GM18873 (cell line): ENCODE measurements at regions not wholly inside any gene's neighbourhood (a gene's known extent, or its start where the extent isn't known, plus 50 kb on each side); places are given as distances from the start of the nearest gene placed in this dataset.
"Not testable (repeated sequence)": the region's sequence is repeated elsewhere in the genome, so short reads cannot be mapped to it uniquely, and the experiment has no call there.

Experiments
- ATAC-seq: cut with Tn5 transposase; IDR thresholded peaks from one replicate; pipeline ENCODE4 v1.9.1; 2021; ENCODE audit warnings: mild to moderate bottlenecking, moderate library complexity, moderate number of reproducible peaks; ENCODE audit not compliant: unreplicated experiment, low FRiP score

DNA sequence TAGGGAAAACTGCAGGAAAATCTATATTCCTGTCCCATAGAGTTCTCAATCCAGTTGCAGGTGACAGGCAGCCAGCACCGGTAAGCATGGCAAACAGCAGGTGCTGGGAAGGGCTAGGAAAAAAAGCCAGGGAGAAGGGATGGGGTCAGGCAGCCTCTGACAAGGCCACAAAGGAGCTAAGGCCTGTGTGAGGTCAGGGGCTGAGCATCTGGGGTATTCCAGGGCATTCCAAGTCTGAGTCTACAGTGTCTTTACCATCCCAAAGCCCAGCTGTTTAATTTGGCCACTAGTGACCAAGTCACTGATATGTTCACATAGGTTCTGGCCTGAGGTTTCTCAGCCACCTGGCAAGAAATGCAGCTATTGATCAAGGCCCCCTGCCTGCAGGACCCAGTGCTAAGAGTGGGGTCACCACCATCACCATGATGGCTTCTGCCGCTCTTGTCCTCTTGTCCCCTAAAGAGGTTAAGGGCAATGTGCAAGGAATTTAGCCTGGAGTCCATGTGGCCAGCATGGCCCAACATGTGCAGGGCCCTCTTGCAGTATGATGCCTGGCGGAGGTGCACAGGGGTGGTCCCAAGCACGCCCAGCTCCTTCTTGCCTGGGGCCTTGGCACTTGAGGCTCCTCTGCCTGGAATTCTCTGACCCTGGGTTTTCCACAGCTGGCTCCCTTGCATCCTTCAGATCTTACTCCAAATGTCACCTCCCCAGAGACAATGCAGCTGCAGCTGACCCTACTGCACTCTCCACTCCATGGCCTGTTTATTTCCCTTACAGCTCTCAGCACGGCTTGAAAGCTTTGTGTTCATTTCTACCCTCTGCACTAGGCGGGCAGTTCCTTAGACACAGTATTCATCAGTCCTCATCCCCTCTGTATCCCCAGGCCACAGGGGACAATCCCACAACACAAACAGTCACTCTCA, 213.1 kb downstream of the MSX2 start:
- no peak for ATAC-seq

DNA sequence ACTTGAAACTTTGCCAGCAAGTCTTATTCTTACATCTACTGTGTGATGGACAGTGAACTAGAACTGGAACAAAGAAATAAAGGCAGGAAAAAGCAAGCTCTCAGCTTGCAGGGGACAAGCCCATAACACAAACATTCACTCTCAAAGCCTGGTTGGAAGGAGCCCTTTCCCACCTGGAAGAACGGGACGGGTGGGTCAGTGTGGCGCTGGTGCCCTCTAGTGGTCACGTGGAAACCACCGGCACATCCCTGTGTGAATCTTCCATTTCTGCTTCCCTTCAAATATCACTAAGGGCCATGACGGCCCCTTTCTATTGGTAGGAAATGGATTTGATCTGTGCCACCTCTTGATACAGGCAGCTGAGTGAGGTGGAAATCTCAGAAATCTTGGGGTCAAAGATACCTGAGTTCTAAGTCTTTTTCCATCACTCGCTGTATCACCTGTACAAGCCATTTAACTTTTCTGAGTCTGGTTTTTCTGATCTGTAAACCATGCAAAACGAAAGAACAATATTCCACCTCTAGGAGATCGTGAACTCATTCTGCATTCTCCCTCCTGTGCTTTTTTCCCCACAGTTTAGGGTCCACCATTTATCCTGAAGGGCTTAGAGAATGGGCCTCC, 211.6 kb downstream of the MSX2 start:
- ATAC-seq: no peak

- not testable (repeated sequence) for ATAC-seq
These were observed 206.7 kb downstream of the MSX2 start for GRCh38 chr5:174931033-174931432.

GRCh38 chr5:174925586-174925985, 201.2 kb downstream of the MSX2 start:
- ATAC-seq: no peak

- no peak for ATAC-seq
These were observed 198.6 kb downstream of the MSX2 start for GRCh38 chr5:174922955-174923354.

- ATAC-seq: no peak
These were observed 196.6 kb downstream of the MSX2 start for GRCh38 chr5:174920906-174921550.

GRCh38 chr5:174919351-174919750, 195.0 kb downstream of the MSX2 start:
- no peak for ATAC-seq

DNA sequence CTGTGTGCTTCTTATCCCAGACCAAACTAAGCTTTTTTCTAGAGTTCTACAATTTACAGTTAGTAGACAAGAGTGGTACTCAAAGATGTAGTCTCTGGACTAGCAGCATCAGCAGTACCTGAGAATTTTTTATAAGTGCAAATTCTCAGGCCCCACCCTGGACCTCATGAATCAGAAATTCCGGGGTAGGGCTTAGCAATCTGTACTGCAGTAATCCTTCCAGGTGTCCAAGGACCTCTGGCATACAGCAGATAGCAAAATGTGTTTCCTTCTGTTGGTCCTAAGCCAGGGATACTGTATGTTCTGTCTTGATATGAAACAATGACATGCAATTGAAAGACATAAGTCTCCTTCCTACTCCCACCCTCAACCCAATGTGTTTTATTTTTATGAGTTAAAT, 194.3 kb downstream of the MSX2 start:
- no peak for ATAC-seq

GRCh38 chr5:174917976-174918554, 193.7 kb downstream of the MSX2 start:
- ATAC-seq: no peak

DNA sequence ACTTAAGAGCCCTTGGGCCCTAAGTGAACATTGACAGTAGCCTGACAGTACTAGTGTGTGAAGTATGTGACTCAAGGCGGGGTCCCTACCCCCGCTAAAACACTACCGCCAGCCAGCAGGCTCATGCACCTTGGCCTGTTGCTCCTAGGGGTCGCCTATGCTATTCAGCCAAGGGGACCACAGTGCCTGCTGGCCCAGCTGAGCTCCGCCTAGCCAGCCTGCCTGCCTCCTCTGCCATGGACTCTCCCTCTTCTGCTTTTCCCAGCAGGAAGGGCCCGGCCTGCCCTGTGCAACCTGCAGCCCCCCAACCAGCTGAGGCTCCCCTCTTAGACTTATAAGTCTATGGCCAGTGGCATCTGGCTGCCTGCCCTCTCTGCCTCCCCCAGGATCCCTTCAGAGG, 193.1 kb downstream of the MSX2 start:
- not testable (repeated sequence) for ATAC-seq

DNA sequence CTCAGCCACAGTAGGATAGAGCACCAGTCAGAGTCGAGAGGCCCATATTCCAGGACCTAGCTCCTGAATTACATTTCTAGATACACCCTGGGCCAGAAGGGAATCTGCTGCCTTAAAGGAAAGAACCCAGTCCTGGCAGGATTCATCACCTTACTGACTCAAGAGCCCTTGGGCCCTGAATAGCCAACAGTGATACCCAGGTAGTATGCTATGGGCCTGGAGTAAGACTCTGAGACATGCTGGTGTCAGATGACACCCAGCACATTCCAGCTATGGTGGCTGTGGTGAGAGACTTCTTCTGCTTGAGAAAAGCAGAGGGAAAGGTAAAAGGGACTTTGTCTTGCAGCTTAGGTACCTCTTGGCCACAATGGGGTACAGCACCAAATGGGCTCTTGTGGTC, 192.5 kb downstream of the MSX2 start:
- not testable (repeated sequence) for ATAC-seq

GRCh38 chr5:174916227-174916626, 191.8 kb downstream of the MSX2 start:
- ATAC-seq: no peak

DNA sequence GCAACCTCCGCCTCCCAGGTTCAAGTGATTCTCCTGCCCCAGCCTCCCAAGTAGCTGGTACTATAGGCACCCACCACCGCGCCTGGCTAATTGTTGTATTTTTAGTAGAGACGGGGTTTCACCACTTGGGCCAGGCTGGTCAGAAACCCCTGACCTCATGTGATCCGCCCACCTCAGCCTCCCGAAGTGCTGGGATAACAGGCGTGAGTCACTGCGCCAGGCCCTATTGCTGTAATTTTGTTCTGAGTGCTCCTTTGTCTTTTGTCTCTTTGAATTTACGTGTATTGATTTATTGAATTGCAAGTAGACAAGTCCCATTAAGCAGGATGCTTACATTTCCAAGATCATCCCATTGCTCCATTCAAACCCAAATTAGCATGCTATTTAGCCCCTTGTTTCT, 186.7 kb downstream of the MSX2 start:
- ATAC-seq: no peak

GRCh38 chr5:174910245-174910737, 185.9 kb downstream of the MSX2 start:
- peak; percentile 60 for ATAC-seq

DNA sequence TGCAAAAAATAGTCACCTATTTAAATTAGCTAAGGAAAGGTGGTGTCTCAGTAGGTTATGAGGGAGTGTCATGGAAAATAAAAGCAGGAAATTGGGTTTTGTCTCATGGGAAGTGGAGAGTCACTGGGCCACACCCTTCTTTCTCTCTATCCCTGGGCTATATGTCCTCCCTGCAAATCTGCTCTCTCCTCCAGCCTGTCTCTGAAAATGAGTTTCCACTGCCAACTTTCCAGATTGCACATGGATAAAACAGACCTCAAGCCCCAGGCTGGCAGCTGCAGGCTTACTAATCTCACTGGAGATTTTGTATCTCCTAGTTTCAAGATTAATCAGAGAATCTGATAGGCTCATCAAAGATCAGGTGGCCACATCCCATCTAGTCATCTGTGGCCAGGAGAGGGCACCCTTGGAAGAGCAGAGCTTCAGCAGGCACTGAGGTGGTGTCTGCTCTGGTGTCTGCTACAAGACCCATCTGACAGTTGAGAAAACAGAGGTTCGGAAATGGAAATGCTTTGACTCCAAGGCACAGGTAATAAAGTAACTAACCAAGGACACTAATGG, 178.9 kb downstream of the MSX2 start:
- no peak for ATAC-seq

- no peak for ATAC-seq
These were observed 177.0 kb downstream of the MSX2 start for GRCh38 chr5:174901336-174901735.

GRCh38 chr5:174900240-174900865, 176.0 kb downstream of the MSX2 start:
- ATAC-seq: no peak

GRCh38 chr5:174897281-174897950, 173.0 kb downstream of the MSX2 start:
- no peak for ATAC-seq

- no peak for ATAC-seq
These were observed 171.0 kb downstream of the MSX2 start for GRCh38 chr5:174895360-174895759.

- ATAC-seq: no peak
These were observed 168.4 kb downstream of the MSX2 start for GRCh38 chr5:174892742-174893141.
